ENCODE measurements at regions not wholly inside any gene's neighbourhood (a gene's known extent, or its start where the extent isn't known, plus 50 kb on each side); places are given as distances from the start of the nearest gene placed in this dataset.

DNA sequence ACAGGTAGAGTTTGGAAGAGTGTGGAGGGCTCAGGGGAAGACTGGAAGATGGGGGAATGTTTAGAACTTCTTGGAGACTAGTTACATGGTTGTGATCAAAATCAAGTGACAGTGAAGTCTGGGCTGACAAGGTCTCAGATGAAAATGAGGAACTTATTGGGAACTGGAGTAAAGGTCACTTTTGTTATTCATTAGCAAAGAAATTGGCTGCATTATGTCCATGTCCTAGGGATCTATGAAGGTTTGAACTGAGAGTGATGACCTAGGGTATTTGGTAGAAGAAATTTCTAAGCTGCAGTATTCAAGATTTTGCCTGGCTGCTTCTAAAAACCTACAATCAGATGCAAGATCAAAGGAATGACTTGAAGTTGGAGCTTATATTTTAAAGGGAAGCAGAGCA lies 747.1 kb downstream of the KCNJ2 start:
- DNase-seq (ENCODE audit: low read depth in 6 of 9, low spot score in 9 of 9) = no peak

GRCh38 chr17:70919241-70919640 lies 749.9 kb downstream of the KCNJ2 start:
- Histone ChIP-seq H3K36me3 (ENCODE audit: control insufficient read depth in 2 of 2, insufficient read depth in 2 of 2, low read length in 1 of 2) (no peaks in the 10 kb centered on the region), H3K4me1 (ENCODE audit: control insufficient read depth in 2 of 2, insufficient read depth in 2 of 2, low read length in 2 of 2) (no peaks in the 10 kb centered on the region), H3K27ac (ENCODE audit: low read depth in 1 of 2, low read length in 1 of 2) (no peak overlapping the region), H3K27me3 (ENCODE audit: control insufficient read depth in 2 of 2, insufficient read depth in 1 of 2, low read length in 1 of 2) (no peaks in the 10 kb centered on the region), H3K9me3 (ENCODE audit: control insufficient read depth in 2 of 2, insufficient read depth in 1 of 2, low read length in 1 of 2) (peaks cover 2 to 13% of the 10 kb centered on the region in 2 donors), H3K4me3 (ENCODE audit: low read length in 2 of 2) (no peak overlapping the region)
- no peak for DNase-seq (ENCODE audit: low read depth in 6 of 9, low spot score in 9 of 9)
- 96% methylated on average over 1 of the region's 1 CpG for WGBS

More for the DNA sequence above, 747.1 kb downstream of the KCNJ2 start:
- H3K36me3 ChIP-seq (ENCODE audit: control insufficient read depth in 2 of 2, insufficient read depth in 2 of 2, low read length in 1 of 2) = no peaks in the 10 kb centered on the region
- no peaks in the 10 kb centered on the region for H3K27me3 ChIP-seq (ENCODE audit: control insufficient read depth in 2 of 2, insufficient read depth in 1 of 2, low read length in 1 of 2)
- H3K27ac ChIP-seq (ENCODE audit: low read depth in 1 of 2, low read length in 1 of 2) = no peak overlapping the region
- peaks cover 2 to 13% of the 10 kb centered on the region in 2 donors for H3K9me3 ChIP-seq (ENCODE audit: control insufficient read depth in 2 of 2, insufficient read depth in 1 of 2, low read length in 1 of 2)
- no peak overlapping the region for H3K4me3 ChIP-seq (ENCODE audit: low read length in 2 of 2)
- no peaks in the 10 kb centered on the region for H3K4me1 ChIP-seq (ENCODE audit: control insufficient read depth in 2 of 2, insufficient read depth in 2 of 2, low read length in 2 of 2)

DNA sequence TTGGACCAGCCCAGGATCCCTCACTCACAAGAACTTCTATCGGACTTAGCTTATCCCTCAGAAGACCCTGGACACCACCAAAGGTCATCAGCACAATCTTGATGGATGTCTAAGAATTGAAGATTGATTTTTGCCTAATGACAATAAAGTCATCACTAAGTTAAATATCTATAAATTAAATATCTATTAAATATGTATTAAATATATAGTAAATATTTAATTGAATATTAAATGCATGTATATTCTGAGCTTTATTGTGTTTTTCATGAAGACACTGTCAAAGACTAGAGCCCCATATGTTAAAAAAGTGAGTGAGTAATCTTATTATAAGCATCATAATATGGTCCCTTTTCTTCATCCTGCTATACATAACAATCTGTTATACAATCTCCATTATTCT lies 751.1 kb downstream of the KCNJ2 start:
- H3K27me3 ChIP-seq (ENCODE audit: control insufficient read depth in 2 of 2, insufficient read depth in 1 of 2, low read length in 1 of 2) = no peaks in the 10 kb centered on the region
- DNase-seq (ENCODE audit: low read depth in 6 of 9, low spot score in 9 of 9) = no peak
- H3K4me1 ChIP-seq (ENCODE audit: control insufficient read depth in 2 of 2, insufficient read depth in 2 of 2, low read length in 2 of 2) = no peaks in the 10 kb centered on the region
- H3K9me3 ChIP-seq (ENCODE audit: control insufficient read depth in 2 of 2, insufficient read depth in 1 of 2, low read length in 1 of 2) = peaks cover 2 to 13% of the 10 kb centered on the region in 2 donors
- no peak overlapping the region for H3K4me3 ChIP-seq (ENCODE audit: low read length in 2 of 2)
- H3K27ac ChIP-seq (ENCODE audit: low read depth in 1 of 2, low read length in 1 of 2) = no peak overlapping the region
- WGBS = 95% methylated on average over 1 of the region's 1 CpG
- no peaks in the 10 kb centered on the region for H3K36me3 ChIP-seq (ENCODE audit: control insufficient read depth in 2 of 2, insufficient read depth in 2 of 2, low read length in 1 of 2)

- Histone ChIP-seq H3K4me3 (ENCODE audit: low read length in 2 of 2) (no peak overlapping the region), H3K27ac (ENCODE audit: low read depth in 1 of 2, low read length in 1 of 2) (no peak overlapping the region), H3K4me1 (ENCODE audit: control insufficient read depth in 2 of 2, insufficient read depth in 2 of 2, low read length in 2 of 2) (no peaks in the 10 kb centered on the region), H3K27me3 (ENCODE audit: control insufficient read depth in 2 of 2, insufficient read depth in 1 of 2, low read length in 1 of 2) (no peaks in the 10 kb centered on the region), H3K36me3 (ENCODE audit: control insufficient read depth in 2 of 2, insufficient read depth in 2 of 2, low read length in 1 of 2) (no peaks in the 10 kb centered on the region), H3K9me3 (ENCODE audit: control insufficient read depth in 2 of 2, insufficient read depth in 1 of 2, low read length in 1 of 2) (peaks cover 2 to 8% of the 10 kb centered on the region in 2 donors)
- WGBS = 95% methylated on average over 2 of the region's 2 CpGs
- no peak for DNase-seq (ENCODE audit: low read depth in 6 of 9, low spot score in 9 of 9)
Measured at GRCh38 chr17:70922268-70922667, 752.9 kb downstream of the KCNJ2 start.

DNA sequence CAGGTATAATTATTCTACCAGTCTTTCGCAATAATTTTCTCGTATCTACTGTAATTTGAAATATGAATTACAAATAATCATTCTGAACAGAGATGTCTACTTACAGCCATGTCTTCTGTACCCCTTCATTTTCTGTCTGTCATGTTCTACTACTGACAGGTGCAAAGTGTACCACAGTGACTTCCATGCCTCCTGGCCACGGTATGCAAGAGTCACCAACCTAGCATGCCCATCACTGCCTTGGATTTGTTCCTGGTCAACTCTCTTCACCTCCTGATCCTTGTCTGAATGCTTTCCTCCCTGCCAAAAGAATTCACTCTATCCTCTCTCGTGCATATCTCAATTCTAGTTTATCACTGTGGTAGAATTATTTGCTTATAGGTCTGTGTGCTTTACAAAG lies 755.4 kb downstream of the KCNJ2 start:
- H3K4me3 ChIP-seq (ENCODE audit: low read length in 2 of 2) = no peak overlapping the region
- no peaks in the 10 kb centered on the region for H3K4me1 ChIP-seq (ENCODE audit: control insufficient read depth in 2 of 2, insufficient read depth in 2 of 2, low read length in 2 of 2)
- no peaks in the 10 kb centered on the region for H3K9me3 ChIP-seq (ENCODE audit: control insufficient read depth in 2 of 2, insufficient read depth in 1 of 2, low read length in 1 of 2)
- 94% methylated on average over 4 of the region's 4 CpGs for WGBS
- no peak overlapping the region for H3K27ac ChIP-seq (ENCODE audit: low read depth in 1 of 2, low read length in 1 of 2)
- no peaks in the 10 kb centered on the region for H3K27me3 ChIP-seq (ENCODE audit: control insufficient read depth in 2 of 2, insufficient read depth in 1 of 2, low read length in 1 of 2)
- DNase-seq (ENCODE audit: low read depth in 6 of 9, low spot score in 9 of 9) = no peak
- H3K36me3 ChIP-seq (ENCODE audit: control insufficient read depth in 2 of 2, insufficient read depth in 2 of 2, low read length in 1 of 2) = no peaks in the 10 kb centered on the region

- no peak overlapping the region for H3K27ac ChIP-seq (ENCODE audit: low read depth in 1 of 2, low read length in 1 of 2)
- WGBS = 94% methylated on average over 2 of the region's 2 CpGs
- no peaks in the 10 kb centered on the region for H3K9me3 ChIP-seq (ENCODE audit: control insufficient read depth in 2 of 2, insufficient read depth in 1 of 2, low read length in 1 of 2)
- DNase-seq (ENCODE audit: low read depth in 6 of 9, low spot score in 9 of 9) = no peak
- no peak overlapping the region for H3K4me3 ChIP-seq (ENCODE audit: low read length in 2 of 2)
- no peaks in the 10 kb centered on the region for H3K4me1 ChIP-seq (ENCODE audit: control insufficient read depth in 2 of 2, insufficient read depth in 2 of 2, low read length in 2 of 2)
- H3K27me3 ChIP-seq (ENCODE audit: control insufficient read depth in 2 of 2, insufficient read depth in 1 of 2, low read length in 1 of 2) = no peaks in the 10 kb centered on the region
- H3K36me3 ChIP-seq (ENCODE audit: control insufficient read depth in 2 of 2, insufficient read depth in 2 of 2, low read length in 1 of 2) = no peaks in the 10 kb centered on the region
Measured at GRCh38 chr17:70929226-70929625, 759.9 kb downstream of the KCNJ2 start.

DNA sequence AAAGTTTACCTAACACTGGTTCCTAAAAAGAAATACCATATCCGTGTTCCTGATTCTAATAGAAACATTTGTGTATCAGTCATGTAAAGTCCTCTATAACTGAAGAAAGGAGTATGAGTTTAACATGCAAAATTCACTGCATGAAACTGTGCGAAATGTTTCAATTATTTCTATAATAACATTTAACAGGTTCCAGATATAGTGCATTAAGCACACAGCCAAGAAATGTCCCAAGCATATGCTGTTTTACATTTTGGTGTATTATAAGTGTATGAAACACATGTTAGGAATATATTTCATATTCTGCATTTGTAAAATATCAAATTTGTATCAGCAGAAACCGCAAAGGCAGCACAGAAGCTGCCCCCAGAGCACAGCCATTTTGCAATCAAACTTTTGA lies 764.9 kb downstream of the KCNJ2 start:
- H3K27me3 ChIP-seq (ENCODE audit: control insufficient read depth in 2 of 2, insufficient read depth in 1 of 2, low read length in 1 of 2) = no peaks in the 10 kb centered on the region
- WGBS = 95% methylated on average over 3 of the region's 3 CpGs
- no peak for DNase-seq (ENCODE audit: low read depth in 6 of 9, low spot score in 9 of 9)
- H3K9me3 ChIP-seq (ENCODE audit: control insufficient read depth in 2 of 2, insufficient read depth in 1 of 2, low read length in 1 of 2) = no peaks in the 10 kb centered on the region
- no peaks in the 10 kb centered on the region for H3K4me1 ChIP-seq (ENCODE audit: control insufficient read depth in 2 of 2, insufficient read depth in 2 of 2, low read length in 2 of 2)
- H3K4me3 ChIP-seq (ENCODE audit: low read length in 2 of 2) = no peak overlapping the region
- no peaks in the 10 kb centered on the region for H3K36me3 ChIP-seq (ENCODE audit: control insufficient read depth in 2 of 2, insufficient read depth in 2 of 2, low read length in 1 of 2)
- H3K27ac ChIP-seq (ENCODE audit: low read depth in 1 of 2, low read length in 1 of 2) = no peak overlapping the region

- no peaks in the 10 kb centered on the region for H3K9me3 ChIP-seq (ENCODE audit: control insufficient read depth in 2 of 2, insufficient read depth in 1 of 2, low read length in 1 of 2)
- no peak for DNase-seq (ENCODE audit: low read depth in 6 of 9, low spot score in 9 of 9)
Measured at GRCh38 chr17:70934835-70935234, 765.5 kb downstream of the KCNJ2 start.

GRCh38 chr17:70936724-70937123 lies 767.4 kb downstream of the KCNJ2 start:
- Histone ChIP-seq H3K4me1 (ENCODE audit: control insufficient read depth in 2 of 2, insufficient read depth in 2 of 2, low read length in 2 of 2) (no peaks in the 10 kb centered on the region), H3K27ac (ENCODE audit: low read depth in 1 of 2, low read length in 1 of 2) (no peak overlapping the region), H3K36me3 (ENCODE audit: control insufficient read depth in 2 of 2, insufficient read depth in 2 of 2, low read length in 1 of 2) (no peaks in the 10 kb centered on the region), H3K27me3 (ENCODE audit: control insufficient read depth in 2 of 2, insufficient read depth in 1 of 2, low read length in 1 of 2) (no peaks in the 10 kb centered on the region), H3K9me3 (ENCODE audit: control insufficient read depth in 2 of 2, insufficient read depth in 1 of 2, low read length in 1 of 2) (no peaks in the 10 kb centered on the region), H3K4me3 (ENCODE audit: low read length in 2 of 2) (no peak overlapping the region)
- no peak for DNase-seq (ENCODE audit: low read depth in 6 of 9, low spot score in 9 of 9)
- 99% methylated on average over 1 of the region's 1 CpG for WGBS

More at GRCh38 chr17:70934835-70935234, 765.5 kb downstream of the KCNJ2 start:
- Histone ChIP-seq H3K4me3 (ENCODE audit: low read length in 2 of 2) (no peak overlapping the region), H3K4me1 (ENCODE audit: control insufficient read depth in 2 of 2, insufficient read depth in 2 of 2, low read length in 2 of 2) (no peaks in the 10 kb centered on the region), H3K27ac (ENCODE audit: low read depth in 1 of 2, low read length in 1 of 2) (no peak overlapping the region), H3K27me3 (ENCODE audit: control insufficient read depth in 2 of 2, insufficient read depth in 1 of 2, low read length in 1 of 2) (no peaks in the 10 kb centered on the region), H3K36me3 (ENCODE audit: control insufficient read depth in 2 of 2, insufficient read depth in 2 of 2, low read length in 1 of 2) (no peaks in the 10 kb centered on the region)

GRCh38 chr17:70938336-70938735 lies 769.0 kb downstream of the KCNJ2 start:
- H3K4me3 ChIP-seq (ENCODE audit: low read length in 2 of 2) = no peak overlapping the region
- DNase-seq (ENCODE audit: low read depth in 6 of 9, low spot score in 9 of 9) = no peak
- WGBS = 91% methylated on average over 7 of the region's 7 CpGs
- no peaks in the 10 kb centered on the region for H3K36me3 ChIP-seq (ENCODE audit: control insufficient read depth in 2 of 2, insufficient read depth in 2 of 2, low read length in 1 of 2)
- H3K4me1 ChIP-seq (ENCODE audit: control insufficient read depth in 2 of 2, insufficient read depth in 2 of 2, low read length in 2 of 2) = no peaks in the 10 kb centered on the region
- no peaks in the 10 kb centered on the region for H3K27me3 ChIP-seq (ENCODE audit: control insufficient read depth in 2 of 2, insufficient read depth in 1 of 2, low read length in 1 of 2)
- no peak overlapping the region for H3K27ac ChIP-seq (ENCODE audit: low read depth in 1 of 2, low read length in 1 of 2)
- H3K9me3 ChIP-seq (ENCODE audit: control insufficient read depth in 2 of 2, insufficient read depth in 1 of 2, low read length in 1 of 2) = no peaks in the 10 kb centered on the region
